Fibroblast of pulmonary artery (primary cell): ENCODE measurements at regions not wholly inside any gene's neighbourhood (a gene's known extent, or its start where the extent isn't known, plus 50 kb on each side); places are given as distances from the start of the nearest gene placed in this dataset.
"Not testable (repeated sequence)": the region's sequence is repeated elsewhere in the genome, so short reads cannot be mapped to it uniquely, and the experiment has no call there.

Experiments used
- DNase-seq: peaks from one replicate; pipeline ENCODE4 v3.0.0-alpha.2; 2010; ENCODE audit warnings: low read depth
- H3K4me3 ChIP-seq: replicated peaks from 2 replicates; pipeline ENCODE4 v1.5.1; 2011; ENCODE audit warnings: low read depth, mild to moderate bottlenecking, control low read depth, low read length, moderate library complexity
- TF ChIP-seq, protein P1 (sequence below): IDR thresholded peaks from 2 replicates; pipeline ENCODE4 v1.5.1; 2011; ENCODE audit warnings: mild to moderate bottlenecking, control low read depth, low read length, inconsistent platforms; ENCODE audit errors: missing control alignments

- H3K4me3 ChIP-seq, result no peak overlapping the region
- TF ChIP-seq, protein P1, sequence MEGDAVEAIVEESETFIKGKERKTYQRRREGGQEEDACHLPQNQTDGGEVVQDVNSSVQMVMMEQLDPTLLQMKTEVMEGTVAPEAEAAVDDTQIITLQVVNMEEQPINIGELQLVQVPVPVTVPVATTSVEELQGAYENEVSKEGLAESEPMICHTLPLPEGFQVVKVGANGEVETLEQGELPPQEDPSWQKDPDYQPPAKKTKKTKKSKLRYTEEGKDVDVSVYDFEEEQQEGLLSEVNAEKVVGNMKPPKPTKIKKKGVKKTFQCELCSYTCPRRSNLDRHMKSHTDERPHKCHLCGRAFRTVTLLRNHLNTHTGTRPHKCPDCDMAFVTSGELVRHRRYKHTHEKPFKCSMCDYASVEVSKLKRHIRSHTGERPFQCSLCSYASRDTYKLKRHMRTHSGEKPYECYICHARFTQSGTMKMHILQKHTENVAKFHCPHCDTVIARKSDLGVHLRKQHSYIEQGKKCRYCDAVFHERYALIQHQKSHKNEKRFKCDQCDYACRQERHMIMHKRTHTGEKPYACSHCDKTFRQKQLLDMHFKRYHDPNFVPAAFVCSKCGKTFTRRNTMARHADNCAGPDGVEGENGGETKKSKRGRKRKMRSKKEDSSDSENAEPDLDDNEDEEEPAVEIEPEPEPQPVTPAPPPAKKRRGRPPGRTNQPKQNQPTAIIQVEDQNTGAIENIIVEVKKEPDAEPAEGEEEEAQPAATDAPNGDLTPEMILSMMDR, result no peak
- DNase-seq, result no peak
These were observed 298.1 kb downstream of the FOXO1 start for GRCh38 chr13:40368127-40368891.

GRCh38 chr13:40370661-40371060 lies 295.8 kb downstream of the FOXO1 start:
- TF ChIP-seq, protein P1, result no peak
- H3K4me3 ChIP-seq, result no peak overlapping the region
- no peak for DNase-seq

GRCh38 chr13:40371531-40372125 lies 294.8 kb downstream of the FOXO1 start:
- H3K4me3 ChIP-seq, result no peak overlapping the region
- TF ChIP-seq, protein P1, result no peak
- DNase-seq, result no peak

- H3K4me3 ChIP-seq, DNase-seq: not testable (repeated sequence)
These were observed 292.8 kb downstream of the FOXO1 start for GRCh38 chr13:40373608-40374007.

GRCh38 chr13:40375489-40376171 lies 290.8 kb downstream of the FOXO1 start:
- TF ChIP-seq, protein P1, result no peak
- no peak overlapping the region for H3K4me3 ChIP-seq

DNA sequence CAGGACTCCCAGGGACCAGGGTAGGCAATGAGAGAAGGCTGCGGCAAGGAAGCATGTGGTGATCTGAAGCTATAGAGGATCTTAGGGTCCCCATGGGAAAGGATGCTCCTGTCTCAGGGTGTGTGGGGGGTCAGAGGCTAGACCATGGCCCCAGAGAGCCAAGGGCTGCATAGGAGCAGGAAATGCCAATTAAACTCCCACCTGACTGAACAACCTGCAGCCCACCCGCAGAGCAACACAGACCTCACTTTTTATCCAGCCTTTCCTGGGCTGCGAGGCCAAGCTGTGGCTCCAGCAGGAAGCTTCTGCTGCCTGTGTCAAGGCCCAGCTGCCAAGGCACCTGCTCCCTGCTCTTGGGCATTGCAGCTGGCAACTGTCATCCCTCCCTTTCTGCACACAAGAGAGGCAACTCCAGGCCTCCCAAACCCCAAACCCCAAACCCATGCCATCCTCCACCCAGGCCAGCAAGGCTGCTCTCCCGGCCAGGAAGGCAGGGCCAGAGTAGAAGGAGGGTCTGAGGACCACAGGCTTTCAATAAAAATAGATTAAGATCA lies 290.1 kb downstream of the FOXO1 start:
- DNase-seq, result no peak
- TF ChIP-seq, protein P1, result no peak
- H3K4me3 ChIP-seq, result no peak overlapping the region

More at GRCh38 chr13:40375489-40376171, 290.8 kb downstream of the FOXO1 start:
- no peak for DNase-seq
